OCI-LY3 (cell line): ENCODE measurements at regions not wholly inside any gene's neighbourhood (a gene's known extent, or its start where the extent isn't known, plus 50 kb on each side); places are given as distances from the start of the nearest gene placed in this dataset.

Experiments
- EZH2phosphoT487 ChIP-seq: fragments of 200-600 bp; shearing (Covaris generic); IDR thresholded peaks from 2 replicates; pipeline ENCODE4 v1.6.1; 2018; ENCODE audit warnings: antibody characterized with exemption, mixed run types, low read depth
- TF ChIP-seq, protein P1 (sequence below): fragments of 200-600, 300-600 bp; sonication (generic); IDR thresholded peaks from 2 replicates; pipeline ENCODE4 v1.5.1; 2014; ENCODE audit warnings: antibody characterized with exemption, low read length, low read depth

- TF ChIP-seq, protein P1, sequence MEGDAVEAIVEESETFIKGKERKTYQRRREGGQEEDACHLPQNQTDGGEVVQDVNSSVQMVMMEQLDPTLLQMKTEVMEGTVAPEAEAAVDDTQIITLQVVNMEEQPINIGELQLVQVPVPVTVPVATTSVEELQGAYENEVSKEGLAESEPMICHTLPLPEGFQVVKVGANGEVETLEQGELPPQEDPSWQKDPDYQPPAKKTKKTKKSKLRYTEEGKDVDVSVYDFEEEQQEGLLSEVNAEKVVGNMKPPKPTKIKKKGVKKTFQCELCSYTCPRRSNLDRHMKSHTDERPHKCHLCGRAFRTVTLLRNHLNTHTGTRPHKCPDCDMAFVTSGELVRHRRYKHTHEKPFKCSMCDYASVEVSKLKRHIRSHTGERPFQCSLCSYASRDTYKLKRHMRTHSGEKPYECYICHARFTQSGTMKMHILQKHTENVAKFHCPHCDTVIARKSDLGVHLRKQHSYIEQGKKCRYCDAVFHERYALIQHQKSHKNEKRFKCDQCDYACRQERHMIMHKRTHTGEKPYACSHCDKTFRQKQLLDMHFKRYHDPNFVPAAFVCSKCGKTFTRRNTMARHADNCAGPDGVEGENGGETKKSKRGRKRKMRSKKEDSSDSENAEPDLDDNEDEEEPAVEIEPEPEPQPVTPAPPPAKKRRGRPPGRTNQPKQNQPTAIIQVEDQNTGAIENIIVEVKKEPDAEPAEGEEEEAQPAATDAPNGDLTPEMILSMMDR, result no peak
- no peak for TF ChIP-seq EZH2phosphoT487
Measured at GRCh38 chrX:110966091-110966454, 129.9 kb upstream of the PAK3 start.
